DND-41 (cell line): ENCODE measurements at regions not wholly inside any gene's neighbourhood (a gene's known extent, or its start where the extent isn't known, plus 50 kb on each side); places are given as distances from the start of the nearest gene placed in this dataset.

Source experiments
- CTCF ChIP-seq: IDR thresholded peaks from 2 replicates; pipeline ENCODE4 v1.5.1; 2012; ENCODE audit warnings: borderline replicate concordance, low read length, moderate library complexity, mild to moderate bottlenecking; ENCODE audit not compliant: poor library complexity, severe bottlenecking; ENCODE audit errors: extremely low read depth
- EZH2 ChIP-seq: IDR thresholded peaks from 3 replicates; pipeline ENCODE4 v1.6.1; 2012; ENCODE audit warnings: borderline replicate concordance, low read depth, mild to moderate bottlenecking, moderate library complexity, low read length, inconsistent platforms; ENCODE audit not compliant: severe bottlenecking

DNA sequence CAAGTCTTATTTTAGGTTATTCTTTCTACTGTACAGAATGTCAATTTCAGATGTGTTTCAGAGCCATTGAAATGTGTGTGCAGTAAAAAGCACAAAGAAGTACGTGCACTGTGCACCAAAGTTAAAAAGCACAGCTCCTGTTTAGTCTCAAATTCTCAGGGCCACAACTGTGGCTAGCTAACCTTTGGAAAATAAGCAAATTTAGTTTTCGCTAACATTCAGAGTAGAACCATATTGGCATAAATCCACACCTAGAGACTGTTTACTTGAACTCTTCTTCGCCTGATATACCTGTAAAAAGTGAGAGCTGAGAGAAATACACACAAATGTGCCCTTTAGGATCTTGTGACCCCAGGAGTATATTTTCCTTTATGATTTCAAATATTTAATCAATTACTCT is 353.9 kb downstream of the TFEC start:
- TF ChIP-seq EZH2 (no peak), CTCF (no peak)
